ENCODE measurements at regions not wholly inside any gene's neighbourhood (a gene's known extent, or its start where the extent isn't known, plus 50 kb on each side); places are given as distances from the start of the nearest gene placed in this dataset.

- TF ChIP-seq CTCF (IDR thresholded peaks at IDR 0.05) = no peak
- 36 to 50% (median 38%) methylated on average over 8 of the region's 8 CpGs for WGBS, 3 donors
- H3K27me3 ChIP-seq (ENCODE audit: insufficient read depth in 3 of 3, low read length in 2 of 3) = no peaks in the 10 kb centered on the region
- DNase-seq (no peak), ATAC-seq (peak in 3 of 4 donors; percentile 31 to 44 (median 42))
- no peaks in the 10 kb centered on the region for H3K36me3 ChIP-seq (ENCODE audit: insufficient read depth in 1 of 2, low read depth in 1 of 2)
- H3K27ac ChIP-seq = peak overlapping the region; percentile 88
- H3K4me1 ChIP-seq = peaks cover 44% of the 10 kb centered on the region
- intact Hi-C loops (cut with DNase I) = no loop called here
- H3K4me3 ChIP-seq = peak overlapping the region; percentile 51
- no peaks in the 10 kb centered on the region for H3K9me3 ChIP-seq
These were observed 73.7 kb upstream of the NPAS1 start for GRCh38 chr19:46945694-46946489.

GRCh38 chr19:46946611-46947238, 72.9 kb upstream of the NPAS1 start:
- 85 to 91% (median 86%) methylated on average over 4 of the region's 4 CpGs for WGBS, 3 donors
- intact Hi-C loops (cut with DNase I) = no loop called here
- Histone ChIP-seq H3K27ac (peak overlapping the region; percentile 88), H3K9me3 (no peaks in the 10 kb centered on the region), H3K4me3 (no peak overlapping the region), H3K4me1 (peaks cover 52% of the 10 kb centered on the region), H3K27me3 (ENCODE audit: insufficient read depth in 3 of 3, low read length in 2 of 3) (no peaks in the 10 kb centered on the region), H3K36me3 (ENCODE audit: insufficient read depth in 1 of 2, low read depth in 1 of 2) (no peaks in the 10 kb centered on the region)
- no peak for TF ChIP-seq CTCF (IDR thresholded peaks at IDR 0.05)
- no peak for ATAC-seq
- no peak for DNase-seq

- H3K4me1 ChIP-seq = peaks cover 52% of the 10 kb centered on the region
- DNase-seq (no peak), ATAC-seq (no peak)
- H3K27me3 ChIP-seq (ENCODE audit: insufficient read depth in 3 of 3, low read length in 2 of 3) = no peaks in the 10 kb centered on the region
- no peaks in the 10 kb centered on the region for H3K36me3 ChIP-seq (ENCODE audit: insufficient read depth in 1 of 2, low read depth in 1 of 2)
- 94 to 99% (median 94%) methylated on average over 4 of the region's 4 CpGs for WGBS, 3 donors
- H3K9me3 ChIP-seq = no peaks in the 10 kb centered on the region
- no peak overlapping the region for H3K27ac ChIP-seq
- TF ChIP-seq CTCF (IDR thresholded peaks at IDR 0.05) = no peak
- no peak overlapping the region for H3K4me3 ChIP-seq
- intact Hi-C loops (cut with DNase I) = no loop called here
These were observed 71.8 kb upstream of the NPAS1 start for GRCh38 chr19:46947866-46948265.

- intact Hi-C loops (cut with DNase I) = no loop called here
These were observed 69.0 kb upstream of the NPAS1 start for GRCh38 chr19:46950526-46951170.

More at GRCh38 chr19:46950526-46951170, 69.0 kb upstream of the NPAS1 start:
- 64 to 73% (median 65%) methylated on average over 7 of the region's 7 CpGs for WGBS, 3 donors
- no peaks in the 10 kb centered on the region for H3K9me3 ChIP-seq
- peaks cover 29% of the 10 kb centered on the region for H3K4me1 ChIP-seq
- no peak overlapping the region for H3K27ac ChIP-seq
- H3K36me3 ChIP-seq (ENCODE audit: insufficient read depth in 1 of 2, low read depth in 1 of 2) = no peaks in the 10 kb centered on the region
- H3K27me3 ChIP-seq (ENCODE audit: insufficient read depth in 3 of 3, low read length in 2 of 3) = no peaks in the 10 kb centered on the region
- TF ChIP-seq CTCF (IDR thresholded peaks at IDR 0.05) = no peak
- no peak overlapping the region for H3K4me3 ChIP-seq
- ATAC-seq (no peak), DNase-seq (no peak)

Measured in psoas muscle (tissue), 7 donors.